ENCODE measurements at regions not wholly inside any gene's neighbourhood (a gene's known extent, or its start where the extent isn't known, plus 50 kb on each side); places are given as distances from the start of the nearest gene placed in this dataset.

- DNase-seq (no peak), ATAC-seq (no peak)
- Histone ChIP-seq H3K27me3 (no peaks in the 10 kb centered on the region), H3K36me3 (no peaks in the 10 kb centered on the region), H3K4me1 (no peaks in the 10 kb centered on the region), H3K27ac (no peak overlapping the region), H3K9me3 (no peaks in the 10 kb centered on the region), H3K4me3 (no peak overlapping the region)
- in situ Hi-C loops (cut with MboI; ENCODE audit: low sequenced_read_pairs in 4 of 4) (no loop called here), intact Hi-C loops (cut with DNase I; ENCODE audit: low total_unique reads) (no loop called here)
- TF ChIP-seq CTCF (IDR thresholded peaks at IDR 0.05 in 4 of 5, conservative IDR thresholded peaks at IDR 0.05 in 1 of 5): no peak
Measured at GRCh38 chr7:49700841-49701240, 72.6 kb upstream of the VWC2 start.

GRCh38 chr7:49702099-49702498, 71.3 kb upstream of the VWC2 start:
- Histone ChIP-seq H3K36me3 (no peaks in the 10 kb centered on the region), H3K27ac (no peak overlapping the region), H3K4me3 (no peak overlapping the region), H3K4me1 (no peaks in the 10 kb centered on the region), H3K9me3 (no peaks in the 10 kb centered on the region), H3K27me3 (no peaks in the 10 kb centered on the region)
- intact Hi-C loops (cut with DNase I; ENCODE audit: low total_unique reads) (no loop called here), in situ Hi-C loops (cut with MboI; ENCODE audit: low sequenced_read_pairs in 4 of 4) (no loop called here)
- DNase-seq (no peak), ATAC-seq (no peak)
- no peak for TF ChIP-seq CTCF (IDR thresholded peaks at IDR 0.05 in 4 of 5, conservative IDR thresholded peaks at IDR 0.05 in 1 of 5)
- no peak for TF ChIP-seq POLR2A (IDR thresholded peaks at IDR 0.05)

GRCh38 chr7:49703337-49703736, 70.1 kb upstream of the VWC2 start:
- ATAC-seq: no peak
- TF ChIP-seq CTCF (IDR thresholded peaks at IDR 0.05 in 4 of 5, conservative IDR thresholded peaks at IDR 0.05 in 1 of 5) (no peak), POLR2A (IDR thresholded peaks at IDR 0.05) (no peak)
- intact Hi-C loops (cut with DNase I; ENCODE audit: low total_unique reads): no loop called here

GRCh38 chr7:49703881-49704280, 69.6 kb upstream of the VWC2 start:
- intact Hi-C loops (cut with DNase I; ENCODE audit: low total_unique reads): no loop called here
- no peak for DNase-seq

More at GRCh38 chr7:49703337-49703736, 70.1 kb upstream of the VWC2 start:
- H3K27me3 ChIP-seq: no peaks in the 10 kb centered on the region
- in situ Hi-C loops (cut with MboI; ENCODE audit: low sequenced_read_pairs in 4 of 4): no loop called here
- no peaks in the 10 kb centered on the region for H3K36me3 ChIP-seq
- no peaks in the 10 kb centered on the region for H3K4me1 ChIP-seq
- no peak for DNase-seq
- H3K9me3 ChIP-seq: no peaks in the 10 kb centered on the region
- H3K27ac ChIP-seq: no peak overlapping the region
- H3K4me3 ChIP-seq: no peak overlapping the region

More at GRCh38 chr7:49703881-49704280, 69.6 kb upstream of the VWC2 start:
- no peak overlapping the region for H3K27ac ChIP-seq
- no peaks in the 10 kb centered on the region for H3K4me1 ChIP-seq
- H3K4me3 ChIP-seq: no peak overlapping the region
- no peak for ATAC-seq
- no peaks in the 10 kb centered on the region for H3K36me3 ChIP-seq
- TF ChIP-seq CTCF (IDR thresholded peaks at IDR 0.05 in 4 of 5, conservative IDR thresholded peaks at IDR 0.05 in 1 of 5): no peak
- TF ChIP-seq POLR2A (IDR thresholded peaks at IDR 0.05): no peak
- no peaks in the 10 kb centered on the region for H3K27me3 ChIP-seq
- no peaks in the 10 kb centered on the region for H3K9me3 ChIP-seq
- in situ Hi-C loops (cut with MboI; ENCODE audit: low sequenced_read_pairs in 4 of 4): no loop called here
